ENCODE measurements at regions not wholly inside any gene's neighbourhood (a gene's known extent, or its start where the extent isn't known, plus 50 kb on each side); places are given as distances from the start of the nearest gene placed in this dataset.

- TF ChIP-seq EZH2 (IDR thresholded peaks at IDR 0.05; ENCODE audit: insufficient read depth, poor library complexity, severe bottlenecking) (no peak), EZH2phosphoT487 (IDR thresholded peaks at IDR 0.05; ENCODE audit: insufficient read depth, low read depth) (no peak)
Measured at GRCh38 chr7:125592331-125592730, 662.7 kb upstream of the POT1 start.
